HFF-Myc (cell line): ENCODE measurements at regions not wholly inside any gene's neighbourhood (a gene's known extent, or its start where the extent isn't known, plus 50 kb on each side); places are given as distances from the start of the nearest gene placed in this dataset.

ENCODE experiments used
- DNase-seq: peaks from one replicate; pipeline ENCODE4 v3.0.0-alpha.2; 2011; ENCODE audit warnings: low read depth; ENCODE audit errors: extremely low read depth
- H3K4me3 ChIP-seq: replicated peaks from 2 replicates; pipeline ENCODE4 v1.5.1; 2011; ENCODE audit warnings: low read depth, mild to moderate bottlenecking, control low read depth, low read length
- CTCF ChIP-seq: IDR thresholded peaks from 2 replicates; pipeline ENCODE4 v1.5.1; 2012; ENCODE audit warnings: mild to moderate bottlenecking, low read depth, low read length, control low read depth; ENCODE audit errors: missing control alignments

- H3K4me3 ChIP-seq: no peak overlapping the region
- DNase-seq: no peak
- no peak for TF ChIP-seq CTCF
These were observed 582.3 kb upstream of the GJE1 start for GRCh38 chr6:141550471-141550870.

GRCh38 chr6:141548966-141549365, 583.8 kb upstream of the GJE1 start:
- H3K4me3 ChIP-seq: no peak overlapping the region
- DNase-seq: no peak
- no peak for TF ChIP-seq CTCF

- no peak for TF ChIP-seq CTCF
- no peak overlapping the region for H3K4me3 ChIP-seq
- no peak for DNase-seq
These were observed 591.0 kb upstream of the GJE1 start for GRCh38 chr6:141541581-141542324.

- no peak for TF ChIP-seq CTCF
- H3K4me3 ChIP-seq: no peak overlapping the region
- no peak for DNase-seq
These were observed 592.5 kb upstream of the GJE1 start for GRCh38 chr6:141540207-141540606.

- TF ChIP-seq CTCF: no peak
- DNase-seq: no peak
These were observed 593.1 kb upstream of the GJE1 start for GRCh38 chr6:141539617-141540016.

GRCh38 chr6:141532211-141532610, 600.5 kb upstream of the GJE1 start:
- no peak overlapping the region for H3K4me3 ChIP-seq
- no peak for DNase-seq
- TF ChIP-seq CTCF: no peak

More at GRCh38 chr6:141539617-141540016, 593.1 kb upstream of the GJE1 start:
- H3K4me3 ChIP-seq: no peak overlapping the region

- no peak overlapping the region for H3K4me3 ChIP-seq
- no peak for TF ChIP-seq CTCF
- no peak for DNase-seq
These were observed 601.7 kb upstream of the GJE1 start for GRCh38 chr6:141531040-141531439.
